Hepatocyte (in vitro differentiated cells): ENCODE measurements at regions not wholly inside any gene's neighbourhood (a gene's known extent, or its start where the extent isn't known, plus 50 kb on each side); places are given as distances from the start of the nearest gene placed in this dataset.

Source experiments
- CTCF ChIP-seq: fragments of 200-600 bp; sonication (generic); IDR thresholded peaks from 2 replicates; pipeline ENCODE4 v1.5.1; 2016; ENCODE audit warnings: antibody characterized with exemption, mild to moderate bottlenecking; ENCODE audit not compliant: poor library complexity
- EZH2 ChIP-seq: fragments of 200-600 bp; sonication (generic); IDR thresholded peaks from 2 replicates; pipeline ENCODE4 v1.6.1; 2016; ENCODE audit warnings: antibody characterized with exemption, mild to moderate bottlenecking, borderline replicate concordance
- EZH2phosphoT487 ChIP-seq: fragments of 200-600 bp; sonication (generic); IDR thresholded peaks from one replicate; pipeline ENCODE4 v1.6.1; 2018; ENCODE audit warnings: antibody characterized with exemption, mild to moderate bottlenecking, low read depth, moderate library complexity; ENCODE audit not compliant: unreplicated experiment, severe bottlenecking

GRCh38 chr4:124807421-124807820 lies 94.9 kb upstream of the ANKRD50 start:
- TF ChIP-seq EZH2 (no peak), CTCF (no peak), EZH2phosphoT487 (no peak)
